Esophagus squamous epithelium (tissue), 5 donors: ENCODE measurements at regions not wholly inside any gene's neighbourhood (a gene's known extent, or its start where the extent isn't known, plus 50 kb on each side); places are given as distances from the start of the nearest gene placed in this dataset.

Source experiments
- DNase-seq: peaks from one replicate; lab custom pipeline; 2025; lab: John Stamatoyannopoulos, UW
- H3K27ac ChIP-seq, 4 donors: fragments of 200-600 bp; sonication (generic); one replicate each; pipeline ENCODE4 v1.5.1; 2016 to 2019; ENCODE audit warnings: mild to moderate bottlenecking in 1 of 4
- H3K27me3 ChIP-seq, 4 donors: fragments of 200-600 bp; sonication (generic); 1 replicate in 3 of 4; 2 replicates in 1 of 4; pipeline versions ENCODE4 v1.5.1 to v1.6.0; 2017 to 2021; ENCODE audit warnings: antibody characterized with exemption in 1 of 4
- H3K36me3 ChIP-seq, 3 donors: fragments of 200-600 bp; sonication (generic); one replicate each; pipeline ENCODE4 v1.5.1; 2016 to 2019
- H3K4me1 ChIP-seq, 3 donors: fragments of 200-600 bp; sonication (generic); one replicate each; pipeline ENCODE4 v1.5.1; 2017 to 2019
- H3K4me3 ChIP-seq, 4 donors: fragments of 200-600 bp; sonication (generic); 1 replicate in 3 of 4; 2 replicates in 1 of 4; pipeline ENCODE4 v1.5.1; 2016 to 2019; ENCODE audit warnings: mild to moderate bottlenecking in 2 of 4, moderate library complexity in 1 of 4
- H3K9me3 ChIP-seq, 3 donors: fragments of 200-600 bp; sonication (generic); one replicate each; pipeline ENCODE4 v1.5.1; 2016 to 2019
- CTCF ChIP-seq, 6 experiments: fragments of 450-650 bp in 4 of 6; fragments of 200-600 bp in 2 of 6; sonication (generic) in 2 of 6; IDR thresholded peaks; one replicate each; pipeline ENCODE4 v1.5.1; 2016 to 2019; ENCODE audit warnings: antibody characterized with exemption in 6 of 6, mild to moderate bottlenecking in 4 of 6, moderate library complexity in 4 of 6
- POLR2A ChIP-seq, 4 donors: fragments of 450-650 bp; IDR thresholded peaks; one replicate each; pipeline ENCODE4 v1.6.1; 2017; ENCODE audit warnings: antibody characterized with exemption in 4 of 4, mild to moderate bottlenecking in 4 of 4, moderate library complexity in 3 of 4
- WGBS, 2 donors: methylation state at CpG; one replicate each; pipeline ENCODE4 v1.1.5; 2018; 5-methylcytosine and 5-hydroxymethylcytosine counted together
- intact Hi-C: fragments of 100-400 bp; cut with DNase I; formaldehyde crosslinking; loops from one replicate; pipeline ENCODE4 v1.15.0; 2022
- donor health status: DM: yes; HTN: yes; CAD: no.

- Histone ChIP-seq H3K4me1 (no peaks in the 10 kb centered on the region), H3K36me3 (no peaks in the 10 kb centered on the region), H3K27me3 (no peaks in the 10 kb centered on the region), H3K27ac (no peak overlapping the region), H3K4me3 (no peak overlapping the region), H3K9me3 (no peaks in the 10 kb centered on the region)
- DNase-seq = no peak
- no peak for TF ChIP-seq POLR2A (IDR thresholded peaks at IDR 0.05)
- no peak for TF ChIP-seq CTCF (IDR thresholded peaks at IDR 0.05)
- intact Hi-C loops = no loop called here
- WGBS, 2 donors = 73 to 88% methylated on average over 5 of the region's 5 CpGs
These were observed 899.5 kb downstream of the TLE1 start for GRCh38 chr9:80789831-80790230.

- 72 to 93% methylated on average over 1 of the region's 1 CpG for WGBS, 2 donors
- no peaks in the 10 kb centered on the region for H3K9me3 ChIP-seq
- H3K27me3 ChIP-seq = no peaks in the 10 kb centered on the region
- H3K4me1 ChIP-seq = no peaks in the 10 kb centered on the region
- no peak for DNase-seq
- H3K4me3 ChIP-seq = no peak overlapping the region
- H3K27ac ChIP-seq = no peak overlapping the region
- intact Hi-C loops = no loop called here
- H3K36me3 ChIP-seq = no peaks in the 10 kb centered on the region
- TF ChIP-seq CTCF (IDR thresholded peaks at IDR 0.05) (no peak), POLR2A (IDR thresholded peaks at IDR 0.05) (no peak)
These were observed 901.7 kb downstream of the TLE1 start for GRCh38 chr9:80787636-80788035.

- Histone ChIP-seq H3K4me3 (no peak overlapping the region), H3K27me3 (no peaks in the 10 kb centered on the region), H3K9me3 (no peaks in the 10 kb centered on the region), H3K27ac (no peak overlapping the region), H3K4me1 (no peaks in the 10 kb centered on the region), H3K36me3 (no peaks in the 10 kb centered on the region)
- intact Hi-C loops = no loop called here
- DNase-seq = no peak
- TF ChIP-seq CTCF (IDR thresholded peaks at IDR 0.05) (no peak), POLR2A (IDR thresholded peaks at IDR 0.05) (no peak)
These were observed 904.7 kb downstream of the TLE1 start for GRCh38 chr9:80784647-80785046.

- Histone ChIP-seq H3K27ac (no peak overlapping the region), H3K27me3 (no peaks in the 10 kb centered on the region), H3K4me3 (no peak overlapping the region), H3K4me1 (no peaks in the 10 kb centered on the region), H3K36me3 (no peaks in the 10 kb centered on the region), H3K9me3 (no peaks in the 10 kb centered on the region)
- intact Hi-C loops = no loop called here
- DNase-seq = no peak
- TF ChIP-seq POLR2A (IDR thresholded peaks at IDR 0.05) = no peak
- no peak for TF ChIP-seq CTCF (IDR thresholded peaks at IDR 0.05)
These were observed 913.4 kb downstream of the TLE1 start for GRCh38 chr9:80775971-80776370.

- TF ChIP-seq POLR2A (IDR thresholded peaks at IDR 0.05) (no peak), CTCF (IDR thresholded peaks at IDR 0.05) (no peak)
- intact Hi-C loops = no loop called here
- 93 to 94% methylated on average over 2 of the region's 2 CpGs for WGBS, 2 donors
- no peaks in the 10 kb centered on the region for H3K9me3 ChIP-seq
- no peak for DNase-seq
- H3K4me3 ChIP-seq = no peak overlapping the region
- no peaks in the 10 kb centered on the region for H3K4me1 ChIP-seq
- H3K27ac ChIP-seq = no peak overlapping the region
- no peaks in the 10 kb centered on the region for H3K27me3 ChIP-seq
- H3K36me3 ChIP-seq = no peaks in the 10 kb centered on the region
These were observed 913.8 kb downstream of the TLE1 start for GRCh38 chr9:80775530-80775929.
